Neuronal stem cell (in vitro differentiated cells): ENCODE measurements at regions not wholly inside any gene's neighbourhood (a gene's known extent, or its start where the extent isn't known, plus 50 kb on each side); places are given as distances from the start of the nearest gene placed in this dataset.

Experiments
- DNase-seq: peaks from one replicate; pipeline ENCODE4 v3.0.0-alpha.2; 2013; ENCODE audit warnings: low spot score
- H2AFZ ChIP-seq: one replicate; pipeline ENCODE4 v1.6.1; 2013; ENCODE audit warnings: mild to moderate bottlenecking, low read length, inconsistent platforms
- H2AK5ac ChIP-seq: 2 replicates; pipeline ENCODE4 v1.6.1; 2013; ENCODE audit warnings: low read depth, mild to moderate bottlenecking, inconsistent platforms, low read length, moderate library complexity, mixed read lengths
- H2BK120ac ChIP-seq: 2 replicates; pipeline ENCODE4 v1.6.1; 2013; ENCODE audit warnings: low read depth, mild to moderate bottlenecking, inconsistent platforms, low read length, moderate library complexity, mixed read lengths
- H2BK12ac ChIP-seq: one replicate; pipeline ENCODE4 v1.6.1; 2013; ENCODE audit warnings: low read length, inconsistent platforms
- H2BK15ac ChIP-seq: 2 replicates; pipeline ENCODE4 v1.6.1; 2013; ENCODE audit warnings: mild to moderate bottlenecking, low read length, inconsistent platforms, mixed read lengths
- H2BK5ac ChIP-seq: one replicate; pipeline ENCODE4 v1.6.1; 2013; ENCODE audit warnings: inconsistent platforms, mild to moderate bottlenecking, low read length, moderate library complexity
- H3K14ac ChIP-seq: one replicate; pipeline ENCODE4 v1.6.1; 2013; ENCODE audit warnings: low read length, inconsistent platforms
- H3K18ac ChIP-seq: 2 replicates; pipeline ENCODE4 v1.6.1; 2013; ENCODE audit warnings: low read length, inconsistent platforms
- H3K23ac ChIP-seq: 2 replicates; pipeline ENCODE4 v1.6.1; 2013; ENCODE audit warnings: low read depth, mild to moderate bottlenecking, mixed read lengths, low read length, inconsistent platforms; ENCODE audit not compliant: poor library complexity
- H3K27ac ChIP-seq: replicated peaks from 3 replicates; pipeline ENCODE4 v1.5.1; 2013; ENCODE audit warnings: low read length, inconsistent platforms
- H3K27me3 ChIP-seq, 3 experiments: 2 replicates each; pipeline ENCODE4 v1.6.1; 2013; ENCODE audit warnings: low read length in 3 of 3, mild to moderate bottlenecking in 2 of 3, inconsistent platforms in 1 of 3, low read depth in 1 of 3, mixed read lengths in 1 of 3, moderate library complexity in 1 of 3; ENCODE audit not compliant: control insufficient read depth in 3 of 3, insufficient read depth in 3 of 3
- H3K36me3 ChIP-seq, 2 donors: replicated peaks in 1 of 2; 2 replicates each; pipeline ENCODE4 v1.6.1; 2013; ENCODE audit warnings: low read length in 2 of 2; ENCODE audit not compliant: control insufficient read depth in 2 of 2, insufficient read depth in 2 of 2
- H3K4ac ChIP-seq: 2 replicates; pipeline ENCODE4 v1.6.1; 2013; ENCODE audit warnings: inconsistent platforms, mild to moderate bottlenecking, low read length, moderate library complexity
- H3K4me1 ChIP-seq, 2 donors: 1 replicate in 1 of 2; 2 replicates in 1 of 2; pipeline ENCODE4 v1.6.1; 2013; ENCODE audit warnings: low read length in 2 of 2, low read depth in 1 of 2; ENCODE audit not compliant: control insufficient read depth in 2 of 2, insufficient read depth in 1 of 2
- H3K4me2 ChIP-seq: one replicate; pipeline ENCODE4 v1.6.1; 2013; ENCODE audit warnings: mild to moderate bottlenecking, low read length, inconsistent platforms; ENCODE audit not compliant: insufficient read depth, poor library complexity, severe bottlenecking
- H3K4me3 ChIP-seq, 2 donors: 2 replicates each; pipeline ENCODE4 v1.5.1; 2013; ENCODE audit warnings: low read length in 2 of 2, mild to moderate bottlenecking in 2 of 2, inconsistent platforms in 1 of 2, moderate library complexity in 1 of 2
- H3K79me1 ChIP-seq: one replicate; pipeline ENCODE4 v1.6.1; 2013; ENCODE audit warnings: low read depth, mild to moderate bottlenecking, inconsistent platforms, low read length, moderate library complexity
- H3K9ac ChIP-seq: one replicate; pipeline ENCODE4 v1.6.1; 2013; ENCODE audit warnings: mild to moderate bottlenecking, low read depth, low read length, inconsistent platforms; ENCODE audit not compliant: poor library complexity
- H3K9me3 ChIP-seq, 2 donors: replicated peaks in 1 of 2; 2 replicates each; pipeline versions ENCODE3 to v1.6.1; 2013; ENCODE audit warnings: low read length in 2 of 2, mild to moderate bottlenecking in 2 of 2, inconsistent platforms in 1 of 2, low read depth in 1 of 2, mixed read lengths in 1 of 2, moderate library complexity in 1 of 2; ENCODE audit not compliant: control insufficient read depth in 2 of 2, insufficient read depth in 1 of 2
- H4K8ac ChIP-seq: one replicate; pipeline ENCODE4 v1.6.1; 2013; ENCODE audit warnings: low read depth, mild to moderate bottlenecking, inconsistent platforms, low read length, moderate library complexity
- H4K91ac ChIP-seq: one replicate; pipeline ENCODE4 v1.6.1; 2013; ENCODE audit warnings: low read length, low read depth, mild to moderate bottlenecking, inconsistent platforms; ENCODE audit not compliant: poor library complexity
- WGBS, 2 donors: extraction: QIAGEN DNeasy Blood & Tissue Kit; methylation state at CpG; one replicate each; pipeline ENCODE4 v1.1.7; 2013; ENCODE audit warnings: missing lambda C conversion rate in 2 of 2, mixed read lengths in 1 of 2; ENCODE audit not compliant: insufficient read length in 2 of 2, insufficient replicate concordance in 1 of 2; ENCODE audit errors: extremely low coverage in 2 of 2; 5-methylcytosine and 5-hydroxymethylcytosine counted together

DNA sequence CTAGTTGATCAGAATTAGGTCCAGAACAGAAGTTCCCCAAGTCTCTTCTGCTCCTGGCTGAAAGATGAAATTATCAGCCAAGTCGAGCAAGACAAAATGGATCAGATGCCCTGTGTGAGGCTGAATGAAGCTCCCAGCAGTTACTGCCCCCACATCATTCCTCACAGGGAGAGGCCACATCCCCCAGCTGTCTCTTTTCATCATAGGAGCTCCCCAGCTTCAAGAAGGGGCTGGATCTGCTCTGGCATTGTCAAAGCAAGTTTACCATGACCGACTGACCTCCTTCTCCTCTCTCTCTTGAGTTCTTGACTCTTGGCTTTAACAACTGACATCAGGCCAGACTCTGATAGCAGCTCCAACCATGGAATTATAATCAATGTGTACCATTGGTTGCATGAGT, 133.3 kb upstream of the RAD23B start:
- H2BK5ac ChIP-seq = no peak overlapping the region
- no peak overlapping the region for H3K27ac ChIP-seq
- no CpG with 5 or more reads among the region's 2 CpGs for WGBS, 2 donors
- no peak overlapping the region for H2BK120ac ChIP-seq
- H2BK15ac ChIP-seq = no peak overlapping the region
- H4K91ac ChIP-seq = no peak overlapping the region
- H3K23ac ChIP-seq = no peak overlapping the region
- no peak overlapping the region for H2AK5ac ChIP-seq
- H3K36me3 ChIP-seq = no peaks in the 10 kb centered on the region
- H4K8ac ChIP-seq = no peak overlapping the region
- no peak overlapping the region for H2BK12ac ChIP-seq
- peaks cover 3 to 11% of the 10 kb centered on the region in 2 donors for H3K4me1 ChIP-seq
- H2AFZ ChIP-seq = peak overlapping the region; percentile 40
- no peak overlapping the region for H3K4me3 ChIP-seq
- no peak for DNase-seq
- no peak overlapping the region for H3K9ac ChIP-seq
- H3K79me1 ChIP-seq = no peaks in the 10 kb centered on the region
- no peak overlapping the region for H3K4ac ChIP-seq
- H3K9me3 ChIP-seq = no peaks in the 10 kb centered on the region
- no peak overlapping the region for H3K18ac ChIP-seq
- no peak overlapping the region for H3K14ac ChIP-seq
- no peaks in the 10 kb centered on the region for H3K27me3 ChIP-seq
- no peak overlapping the region for H3K4me2 ChIP-seq

DNA sequence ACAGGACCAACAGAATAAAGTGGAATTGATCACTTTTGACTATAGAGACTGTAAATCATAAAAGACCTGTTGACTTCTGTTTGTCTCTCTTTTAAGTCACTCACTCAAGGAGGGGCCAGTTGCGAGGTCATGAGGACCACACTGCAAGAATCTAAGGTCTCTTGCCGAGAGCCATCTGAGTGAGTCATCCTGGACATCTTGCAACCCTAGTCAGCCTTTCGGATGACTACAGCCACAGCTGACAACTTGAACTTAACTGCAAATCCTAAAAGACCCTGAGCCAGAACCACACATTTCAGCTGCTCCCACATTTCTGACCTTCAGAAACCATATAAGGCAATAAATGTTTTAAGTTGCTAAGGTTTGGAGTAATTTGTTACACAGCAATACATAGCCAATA, 129.7 kb upstream of the RAD23B start:
- no peak overlapping the region for H4K8ac ChIP-seq
- H2BK120ac ChIP-seq = no peak overlapping the region
- no peak overlapping the region for H2AFZ ChIP-seq
- peaks cover 3 to 9% of the 10 kb centered on the region in 2 donors for H3K4me1 ChIP-seq
- no peaks in the 10 kb centered on the region for H3K9me3 ChIP-seq
- no peaks in the 10 kb centered on the region for H3K79me1 ChIP-seq
- no peak overlapping the region for H3K14ac ChIP-seq
- H3K4me2 ChIP-seq = no peak overlapping the region
- no peak overlapping the region for H2BK5ac ChIP-seq
- no peak overlapping the region for H3K4me3 ChIP-seq
- no peak overlapping the region for H2AK5ac ChIP-seq
- WGBS, 2 donors = no CpG with 5 or more reads among the region's 3 CpGs
- no peak overlapping the region for H3K9ac ChIP-seq
- H3K18ac ChIP-seq = no peak overlapping the region
- H3K36me3 ChIP-seq = no peaks in the 10 kb centered on the region
- H3K27ac ChIP-seq = no peak overlapping the region
- DNase-seq = no peak
- H2BK12ac ChIP-seq = no peak overlapping the region
- H3K4ac ChIP-seq = no peak overlapping the region
- no peak overlapping the region for H4K91ac ChIP-seq
- H3K23ac ChIP-seq = no peak overlapping the region
- no peaks in the 10 kb centered on the region for H3K27me3 ChIP-seq
- no peak overlapping the region for H2BK15ac ChIP-seq

DNA sequence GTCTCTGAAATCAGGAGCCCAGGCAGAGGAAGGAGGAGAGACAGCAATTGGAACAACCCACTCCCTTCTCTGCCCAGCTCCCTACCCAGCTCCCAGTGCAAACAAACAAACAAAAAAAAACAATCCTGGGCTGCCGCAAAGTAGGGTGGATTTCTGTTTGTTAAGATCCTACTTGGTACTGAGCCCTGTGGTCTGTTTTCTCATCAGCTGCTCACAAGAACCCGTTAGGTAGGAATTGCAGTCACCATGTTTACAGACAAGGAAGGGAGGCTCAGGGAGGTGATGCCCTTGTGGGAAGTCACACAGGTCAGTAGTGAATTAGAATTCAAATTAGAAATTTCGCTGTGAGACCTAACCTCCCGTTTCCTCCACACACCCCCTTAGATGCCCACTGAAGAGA, 128.8 kb upstream of the RAD23B start:
- H3K9me3 ChIP-seq = no peaks in the 10 kb centered on the region
- H4K91ac ChIP-seq = no peak overlapping the region
- H2AK5ac ChIP-seq = no peak overlapping the region
- H3K4me2 ChIP-seq = no peak overlapping the region
- H3K9ac ChIP-seq = no peak overlapping the region
- no peaks in the 10 kb centered on the region for H3K36me3 ChIP-seq
- H3K4ac ChIP-seq = no peak overlapping the region
- no peak overlapping the region for H3K27ac ChIP-seq
- H2AFZ ChIP-seq = no peak overlapping the region
- H3K79me1 ChIP-seq = no peaks in the 10 kb centered on the region
- no peak overlapping the region for H2BK120ac ChIP-seq
- H4K8ac ChIP-seq = no peak overlapping the region
- no peak overlapping the region for H3K23ac ChIP-seq
- H2BK5ac ChIP-seq = no peak overlapping the region
- no peak overlapping the region for H3K4me3 ChIP-seq
- H3K27me3 ChIP-seq = no peaks in the 10 kb centered on the region
- peaks cover 3 to 11% of the 10 kb centered on the region in 2 donors for H3K4me1 ChIP-seq
- WGBS, 2 donors = no CpG with 5 or more reads among the region's 4 CpGs
- no peak overlapping the region for H2BK15ac ChIP-seq
- no peak for DNase-seq
- H3K14ac ChIP-seq = no peak overlapping the region
- H2BK12ac ChIP-seq = no peak overlapping the region
- H3K18ac ChIP-seq = no peak overlapping the region

DNA sequence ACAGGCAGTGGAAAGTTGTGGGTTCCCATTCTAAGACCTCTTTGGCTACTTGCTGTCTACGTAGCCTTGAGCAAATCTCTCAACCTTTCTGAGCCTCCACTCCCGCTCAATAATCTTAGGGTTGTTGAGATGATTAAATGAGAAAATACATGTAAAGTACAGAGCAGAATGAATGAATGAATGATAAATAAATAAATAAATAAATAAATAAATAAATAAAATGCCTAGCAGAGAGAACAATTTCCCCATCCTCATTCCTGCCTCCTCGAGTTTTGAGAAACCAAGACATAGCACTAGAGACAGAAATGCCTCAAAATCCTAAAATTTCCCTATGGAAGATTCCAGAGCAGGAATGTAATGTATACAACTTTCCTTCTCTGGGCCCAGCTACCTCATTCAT, 128.3 kb upstream of the RAD23B start:
- no peak overlapping the region for H3K9ac ChIP-seq
- H4K8ac ChIP-seq = no peak overlapping the region
- H3K4me3 ChIP-seq = no peak overlapping the region
- no peak overlapping the region for H2BK15ac ChIP-seq
- H3K4me1 ChIP-seq = peaks cover 2 to 11% of the 10 kb centered on the region in 2 donors
- H2AK5ac ChIP-seq = no peak overlapping the region
- H3K23ac ChIP-seq = no peak overlapping the region
- H3K4ac ChIP-seq = no peak overlapping the region
- no peak overlapping the region for H2BK120ac ChIP-seq
- H3K14ac ChIP-seq = no peak overlapping the region
- no peaks in the 10 kb centered on the region for H3K36me3 ChIP-seq
- no peak for DNase-seq
- H3K79me1 ChIP-seq = no peaks in the 10 kb centered on the region
- no peaks in the 10 kb centered on the region for H3K9me3 ChIP-seq
- no peaks in the 10 kb centered on the region for H3K27me3 ChIP-seq
- no peak overlapping the region for H2AFZ ChIP-seq
- no peak overlapping the region for H2BK5ac ChIP-seq
- no peak overlapping the region for H3K27ac ChIP-seq
- H4K91ac ChIP-seq = no peak overlapping the region
- H3K4me2 ChIP-seq = no peak overlapping the region
- no peak overlapping the region for H2BK12ac ChIP-seq
- no peak overlapping the region for H3K18ac ChIP-seq
- WGBS, 2 donors = no CpG with 5 or more reads among the region's 3 CpGs
